HG03442 (cell line): ENCODE measurements at regions not wholly inside any gene's neighbourhood (a gene's known extent, or its start where the extent isn't known, plus 50 kb on each side); places are given as distances from the start of the nearest gene placed in this dataset.

Experiments
- ATAC-seq: cut with Tn5 transposase; IDR thresholded peaks from one replicate; pipeline ENCODE4 v1.9.1; 2021; ENCODE audit warnings: mild to moderate bottlenecking, moderate library complexity; ENCODE audit not compliant: unreplicated experiment

- peak; percentile 95 for ATAC-seq
Observed at GRCh38 chr2:15732341-15733077, 140.8 kb downstream of the DDX1 start.

GRCh38 chr2:15733867-15734673 lies 142.4 kb downstream of the DDX1 start:
- no peak for ATAC-seq

- no peak for ATAC-seq
Observed at GRCh38 chr2:15734674-15735483, 143.2 kb downstream of the DDX1 start.

- ATAC-seq = no peak
Observed at GRCh38 chr2:15735484-15736326, 144.0 kb downstream of the DDX1 start.

GRCh38 chr2:15736396-15737180 lies 144.9 kb downstream of the DDX1 start:
- ATAC-seq = no peak

GRCh38 chr2:15737314-15738224 lies 145.9 kb downstream of the DDX1 start:
- ATAC-seq = no peak

- ATAC-seq = no peak
Observed at GRCh38 chr2:15738225-15738546, 146.5 kb downstream of the DDX1 start.

GRCh38 chr2:15738943-15739342 lies 147.3 kb downstream of the DDX1 start:
- ATAC-seq = no peak

- no peak for ATAC-seq
Observed at GRCh38 chr2:15744820-15745219, 153.2 kb downstream of the DDX1 start.

- no peak for ATAC-seq
Observed at GRCh38 chr2:15745350-15745749, 153.7 kb downstream of the DDX1 start.

- no peak for ATAC-seq
Observed at GRCh38 chr2:15745907-15746702, 154.4 kb downstream of the DDX1 start.

GRCh38 chr2:15746703-15747550 lies 155.3 kb downstream of the DDX1 start:
- no peak for ATAC-seq

- no peak for ATAC-seq
Observed at GRCh38 chr2:15747603-15748471, 156.2 kb downstream of the DDX1 start.

- no peak for ATAC-seq
Observed at GRCh38 chr2:15748736-15749323, 157.2 kb downstream of the DDX1 start.

- ATAC-seq = no peak
Observed at GRCh38 chr2:15749460-15750432, 158.1 kb downstream of the DDX1 start.
